ENCODE measurements at regions not wholly inside any gene's neighbourhood (a gene's known extent, or its start where the extent isn't known, plus 50 kb on each side); places are given as distances from the start of the nearest gene placed in this dataset.

DNA sequence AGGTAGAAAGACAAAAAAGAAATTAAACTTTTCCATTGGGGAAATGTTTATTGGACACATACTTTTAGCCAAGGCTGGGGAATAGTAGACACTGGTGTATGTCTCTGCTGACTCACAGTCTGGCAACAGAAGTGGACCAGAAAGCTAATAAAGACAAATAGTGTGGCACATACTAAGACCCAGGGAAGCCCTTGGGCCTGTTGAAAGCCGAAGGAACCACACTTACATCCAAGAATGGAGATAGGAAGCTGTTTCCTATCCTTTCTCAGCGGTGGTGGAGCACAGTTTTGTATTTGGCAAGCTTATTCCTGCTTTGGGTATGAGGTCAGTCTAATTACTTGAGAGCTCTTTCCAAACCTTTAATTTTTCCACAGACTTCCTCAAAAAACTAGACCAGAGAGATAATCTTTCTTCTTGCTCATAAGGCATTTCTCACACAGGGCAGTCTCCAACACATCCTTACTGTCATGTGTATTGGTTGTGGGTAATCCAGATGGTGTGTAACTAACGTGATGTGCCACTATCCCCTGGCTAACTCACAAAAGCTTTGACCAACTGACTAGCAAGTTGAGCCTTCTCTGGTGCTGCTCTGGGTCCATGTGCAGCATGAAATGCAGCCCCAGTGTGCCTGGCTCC lies 279.1 kb upstream of the IGF1R start:
- no peaks in the 10 kb centered on the region for H4K20me1 ChIP-seq (ENCODE audit: low read length)
- H3K4me3 ChIP-seq (ENCODE audit: low read length) = no peak overlapping the region
- H3K9ac ChIP-seq (ENCODE audit: low read length) = no peak overlapping the region
- DNase-seq = no peak
- H3K27ac ChIP-seq (ENCODE audit: low read length) = no peak overlapping the region
- POLR2A ChIA-PET (ENCODE audit: unreplicated experiment) = no interaction called here
- ATAC-seq = no peak
- no peaks in the 10 kb centered on the region for H3K9me2 ChIP-seq (replicated peaks; ENCODE audit: low read length)
- H3K36me3 ChIP-seq (ENCODE audit: low read depth, low read length) = no peaks in the 10 kb centered on the region
- H3K4me1 ChIP-seq (ENCODE audit: insufficient read depth, low read length) = no peaks in the 10 kb centered on the region
- no peak overlapping the region for H2AFZ ChIP-seq (ENCODE audit: low read length)
- no TSS peak for BruUV-seq (replicated peaks)
- TF ChIP-seq EZH2 (IDR thresholded peaks at IDR 0.05; ENCODE audit: low read length, unreplicated experiment) (no peak), EZH2phosphoT487 (IDR thresholded peaks at IDR 0.05; ENCODE audit: borderline replicate concordance, low read length) (no peak)
- TF ChIP-seq, protein P1, sequence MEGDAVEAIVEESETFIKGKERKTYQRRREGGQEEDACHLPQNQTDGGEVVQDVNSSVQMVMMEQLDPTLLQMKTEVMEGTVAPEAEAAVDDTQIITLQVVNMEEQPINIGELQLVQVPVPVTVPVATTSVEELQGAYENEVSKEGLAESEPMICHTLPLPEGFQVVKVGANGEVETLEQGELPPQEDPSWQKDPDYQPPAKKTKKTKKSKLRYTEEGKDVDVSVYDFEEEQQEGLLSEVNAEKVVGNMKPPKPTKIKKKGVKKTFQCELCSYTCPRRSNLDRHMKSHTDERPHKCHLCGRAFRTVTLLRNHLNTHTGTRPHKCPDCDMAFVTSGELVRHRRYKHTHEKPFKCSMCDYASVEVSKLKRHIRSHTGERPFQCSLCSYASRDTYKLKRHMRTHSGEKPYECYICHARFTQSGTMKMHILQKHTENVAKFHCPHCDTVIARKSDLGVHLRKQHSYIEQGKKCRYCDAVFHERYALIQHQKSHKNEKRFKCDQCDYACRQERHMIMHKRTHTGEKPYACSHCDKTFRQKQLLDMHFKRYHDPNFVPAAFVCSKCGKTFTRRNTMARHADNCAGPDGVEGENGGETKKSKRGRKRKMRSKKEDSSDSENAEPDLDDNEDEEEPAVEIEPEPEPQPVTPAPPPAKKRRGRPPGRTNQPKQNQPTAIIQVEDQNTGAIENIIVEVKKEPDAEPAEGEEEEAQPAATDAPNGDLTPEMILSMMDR (conservative IDR thresholded peaks at IDR 0.05; ENCODE audit: low read depth, low read length) = no peak
- no peaks in the 10 kb centered on the region for H3F3A ChIP-seq (ENCODE audit: low read length, unreplicated experiment)
- CTCF ChIA-PET = no interaction called here
- H3K4me2 ChIP-seq (ENCODE audit: low read length) = no peak overlapping the region
- peaks cover 32% of the 10 kb centered on the region for H3K27me3 ChIP-seq (ENCODE audit: low read length)
- no peaks in the 10 kb centered on the region; the same call in 1 of the 2 replicates for H3K9me3 ChIP-seq (ENCODE audit: low read length)
- no peaks in the 10 kb centered on the region for H3K79me2 ChIP-seq (ENCODE audit: low read length)
- intact Hi-C loops (cut with micrococcal nuclease) = no loop called here

DNA sequence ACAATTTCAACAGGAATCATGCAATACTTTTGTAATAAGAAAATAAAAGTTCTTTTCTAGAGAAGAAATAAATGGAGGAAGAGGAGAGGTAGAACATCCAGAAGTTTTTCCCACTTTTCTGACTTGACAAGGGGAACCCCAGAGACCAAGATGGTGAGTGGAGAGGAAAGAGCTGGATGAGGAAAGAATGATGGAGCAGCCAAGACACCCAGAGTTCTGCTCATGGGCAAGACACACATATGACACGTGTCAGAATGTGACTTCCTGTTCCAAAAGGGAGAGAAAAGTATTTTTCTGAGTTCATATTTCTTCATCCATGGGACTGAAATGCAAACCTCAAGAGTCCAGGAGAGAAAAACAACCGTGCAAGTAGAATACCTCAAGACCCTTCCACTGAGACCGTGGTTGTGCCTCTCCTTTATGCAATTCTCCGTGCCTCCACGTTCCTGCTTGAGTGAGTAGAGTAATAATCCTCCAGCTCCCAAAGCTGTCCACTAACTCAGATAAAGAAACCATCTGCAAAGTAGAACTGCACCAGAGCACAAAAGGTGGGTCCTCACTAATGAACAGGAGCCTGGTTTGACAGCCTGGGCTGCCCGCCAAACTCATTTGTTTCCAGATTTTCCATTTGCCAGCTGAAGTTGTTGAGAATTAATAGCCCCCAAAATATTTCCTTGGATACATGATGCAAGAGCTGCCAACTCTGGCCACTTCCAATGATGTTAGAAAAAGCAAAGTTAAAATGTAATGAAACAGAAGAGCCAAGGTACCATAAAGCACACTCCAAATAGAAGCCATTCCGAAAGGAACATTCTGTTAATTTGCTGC lies 272.6 kb upstream of the IGF1R start:
- no TSS peak for BruUV-seq (replicated peaks)

More for the DNA sequence above, 272.6 kb upstream of the IGF1R start:
- H3K27me3 ChIP-seq (ENCODE audit: low read length) = peaks cover 47% of the 10 kb centered on the region
- H3K27ac ChIP-seq (ENCODE audit: low read length) = no peak overlapping the region
- TF ChIP-seq, protein P1 (conservative IDR thresholded peaks at IDR 0.05; ENCODE audit: low read depth, low read length) = no peak
- no peak for TF ChIP-seq EZH2 (IDR thresholded peaks at IDR 0.05; ENCODE audit: low read length, unreplicated experiment)
- no peak for TF ChIP-seq EZH2phosphoT487 (IDR thresholded peaks at IDR 0.05; ENCODE audit: borderline replicate concordance, low read length)
- no peak overlapping the region for H3K4me2 ChIP-seq (ENCODE audit: low read length)
- ATAC-seq = no peak
- H3K79me2 ChIP-seq (ENCODE audit: low read length) = no peaks in the 10 kb centered on the region
- H3K4me1 ChIP-seq (ENCODE audit: insufficient read depth, low read length) = no peaks in the 10 kb centered on the region
- ChIA-PET CTCF (interaction anchor here (0.6 kb wide), 1 partner anchor 53 kb away, joined by 3 read pairs; no protein-coding TSS in a partner anchor), POLR2A (ENCODE audit: unreplicated experiment) (no interaction called here)
- no peaks in the 10 kb centered on the region for H3K36me3 ChIP-seq (ENCODE audit: low read depth, low read length)
- no peaks in the 10 kb centered on the region; the same call in 1 of the 2 replicates for H3K9me3 ChIP-seq (ENCODE audit: low read length)
- H3K4me3 ChIP-seq (ENCODE audit: low read length) = no peak overlapping the region
- intact Hi-C loops (cut with micrococcal nuclease) = no loop called here
- H3K9me2 ChIP-seq (replicated peaks; ENCODE audit: low read length) = no peaks in the 10 kb centered on the region
- H2AFZ ChIP-seq (ENCODE audit: low read length) = no peak overlapping the region
- H3F3A ChIP-seq (ENCODE audit: low read length, unreplicated experiment) = no peaks in the 10 kb centered on the region
- H3K9ac ChIP-seq (ENCODE audit: low read length) = no peak overlapping the region
- no peaks in the 10 kb centered on the region for H4K20me1 ChIP-seq (ENCODE audit: low read length)
- no peak for DNase-seq
